Stomach (tissue), 8 donors: ENCODE measurements at regions not wholly inside any gene's neighbourhood (a gene's known extent, or its start where the extent isn't known, plus 50 kb on each side); places are given as distances from the start of the nearest gene placed in this dataset.

ENCODE experiments used
- DNase-seq, 2 donors: peaks; one replicate each; pipeline versions ENCODE4 v3.0.0 to v3.0.0-alpha.2; 2013 to 2019
- H3K27ac ChIP-seq, 5 donors: fragments of 200-600 bp in 4 of 5; sonication (generic) in 4 of 5; one replicate each; pipeline ENCODE4 v1.5.1; 2013 to 2019; ENCODE audit warnings: mild to moderate bottlenecking in 1 of 5, moderate library complexity in 1 of 5
- H3K27me3 ChIP-seq, 3 donors: fragments of 200-600 bp; sonication (generic); one replicate each; pipeline ENCODE4 v1.5.1; 2017 to 2019; ENCODE audit warnings: mixed run types in 1 of 3
- H3K36me3 ChIP-seq, 4 donors: fragments of 200-600 bp; sonication (generic); 1 replicate in 3 of 4; 2 replicates in 1 of 4; pipeline ENCODE4 v1.5.1; 2016 to 2019
- H3K4me1 ChIP-seq, 4 donors: fragments of 200-600 bp; sonication (generic); one replicate each; pipeline ENCODE4 v1.5.1; 2016 to 2019
- H3K4me3 ChIP-seq, 4 donors: fragments of 200-600 bp; sonication (generic) in 3 of 4; one replicate each; pipeline ENCODE4 v1.5.1; 2016 to 2019; ENCODE audit warnings: mild to moderate bottlenecking in 1 of 4
- H3K9me3 ChIP-seq, 4 donors: fragments of 200-600 bp; sonication (generic); one replicate each; pipeline ENCODE4 v1.5.1; 2016 to 2019
- CTCF ChIP-seq, 7 experiments: fragments of 450-650 bp in 4 of 7; fragments of 200-600 bp in 3 of 7; sonication (generic) in 3 of 7; IDR thresholded peaks; one replicate each; pipeline ENCODE4 v1.5.1; 2016 to 2019; ENCODE audit warnings: antibody characterized with exemption in 7 of 7, control low read depth in 2 of 7, mild to moderate bottlenecking in 1 of 7
- EP300 ChIP-seq: sonication (generic); formaldehyde crosslinking; IDR thresholded peaks from one replicate; pipeline ENCODE4 v1.6.1; 2017; ENCODE audit warnings: antibody characterized with exemption
- POLR2A ChIP-seq, 4 donors: fragments of 450-650 bp; IDR thresholded peaks; one replicate each; pipeline ENCODE4 v1.6.1; 2016; ENCODE audit warnings: antibody characterized with exemption in 4 of 4, control low read depth in 2 of 4, mild to moderate bottlenecking in 1 of 4, moderate library complexity in 1 of 4
- POLR2AphosphoS5 ChIP-seq, 3 donors: sonication (generic); formaldehyde crosslinking; IDR thresholded peaks; one replicate each; pipeline ENCODE4 v1.6.1; 2016; ENCODE audit warnings: antibody characterized with exemption in 3 of 3
- WGBS, 5 donors: extraction: QIAGEN DNeasy Blood & Tissue Kit in 3 of 5; methylation state at CpG; one replicate each; pipeline versions ENCODE4 v1.1.5 to v1.1.7; 2013 to 2018; 5-methylcytosine and 5-hydroxymethylcytosine counted together
- intact Hi-C: fragments of 100-400 bp; cut with DNase I; formaldehyde crosslinking; loops from one replicate; pipeline ENCODE4 v1.15.1; 2023; ENCODE audit warnings: low total_unique reads
- donor health status: healthy with polysubstance abuse.
- donor health status: Bipolar disorder and iron deficiency.
- donor health status: healthy.

GRCh38 chr1:67588178-67588855, 96.7 kb upstream of the GADD45A start:
- no peak for DNase-seq
- Histone ChIP-seq H3K27me3 (no peaks in the 10 kb centered on the region), H3K4me3 (no peak overlapping the region), H3K27ac (peak overlapping the region in 1 of 5 donors; percentile 13), H3K36me3 (no peaks in the 10 kb centered on the region), H3K4me1 (peaks cover 0 to 28% (median 15%) of the 10 kb centered on the region in 4 donors), H3K9me3 (no peaks in the 10 kb centered on the region)
- TF ChIP-seq POLR2A (IDR thresholded peaks at IDR 0.05), result no peak
- no peak for TF ChIP-seq POLR2AphosphoS5 (IDR thresholded peaks at IDR 0.05)
- TF ChIP-seq CTCF (IDR thresholded peaks at IDR 0.05), result no peak
- no peak for TF ChIP-seq EP300
- WGBS, 5 donors, result 66 to 79% (median 72%) methylated on average over 9 of the region's 9 CpGs
- intact Hi-C loops, result no loop called here

GRCh38 chr1:67589519-67590233, 95.3 kb upstream of the GADD45A start:
- WGBS, 5 donors, result 89 to 91% (median 91%) methylated on average over 8 of the region's 8 CpGs
- H3K36me3 ChIP-seq, result no peaks in the 10 kb centered on the region
- DNase-seq, result no peak
- H3K4me1 ChIP-seq, result peaks cover 0 to 27% (median 15%) of the 10 kb centered on the region in 4 donors
- H3K9me3 ChIP-seq, result no peaks in the 10 kb centered on the region
- no peaks in the 10 kb centered on the region for H3K27me3 ChIP-seq
- H3K27ac ChIP-seq, result peak overlapping the region in 2 of 5 donors; percentile 28 to 33
- no peak for TF ChIP-seq EP300
- no peak for TF ChIP-seq POLR2AphosphoS5 (IDR thresholded peaks at IDR 0.05)
- no peak for TF ChIP-seq POLR2A (IDR thresholded peaks at IDR 0.05)
- no peak for TF ChIP-seq CTCF (IDR thresholded peaks at IDR 0.05)
- intact Hi-C loops, result no loop called here
- H3K4me3 ChIP-seq, result no peak overlapping the region

DNA sequence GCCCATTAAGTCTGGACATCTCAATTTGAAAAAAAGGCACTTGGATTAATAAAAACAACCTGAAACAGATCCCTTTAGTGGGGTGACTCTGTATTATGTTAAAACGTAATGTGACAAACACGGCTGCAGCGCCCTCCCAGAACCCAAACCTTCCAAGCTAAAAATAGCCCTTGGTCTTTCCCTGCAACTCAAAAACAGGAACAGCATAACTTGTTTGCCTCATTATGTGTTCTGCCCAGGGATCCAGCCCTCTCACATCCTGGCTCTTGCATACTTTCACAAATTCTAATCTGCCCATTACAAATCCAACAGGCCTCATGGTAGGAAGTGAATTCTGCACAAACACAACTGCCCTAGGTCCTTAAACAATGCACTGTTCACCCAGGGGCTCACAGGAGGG, 94.7 kb upstream of the GADD45A start:
- Histone ChIP-seq H3K4me1 (peaks cover 0 to 27% (median 15%) of the 10 kb centered on the region in 4 donors), H3K27ac (peak overlapping the region in 2 of 5 donors; percentile 28 to 33), H3K27me3 (no peaks in the 10 kb centered on the region), H3K36me3 (no peaks in the 10 kb centered on the region), H3K4me3 (no peak overlapping the region), H3K9me3 (no peaks in the 10 kb centered on the region)
- peak in 1 of 2 donors; percentile 51 for DNase-seq
- intact Hi-C loops, result no loop called here
- WGBS, 5 donors, result 30 to 61% (median 41%) methylated on average over 3 of the region's 3 CpGs
- no peak for TF ChIP-seq POLR2AphosphoS5 (IDR thresholded peaks at IDR 0.05)
- TF ChIP-seq EP300, result no peak

DNA sequence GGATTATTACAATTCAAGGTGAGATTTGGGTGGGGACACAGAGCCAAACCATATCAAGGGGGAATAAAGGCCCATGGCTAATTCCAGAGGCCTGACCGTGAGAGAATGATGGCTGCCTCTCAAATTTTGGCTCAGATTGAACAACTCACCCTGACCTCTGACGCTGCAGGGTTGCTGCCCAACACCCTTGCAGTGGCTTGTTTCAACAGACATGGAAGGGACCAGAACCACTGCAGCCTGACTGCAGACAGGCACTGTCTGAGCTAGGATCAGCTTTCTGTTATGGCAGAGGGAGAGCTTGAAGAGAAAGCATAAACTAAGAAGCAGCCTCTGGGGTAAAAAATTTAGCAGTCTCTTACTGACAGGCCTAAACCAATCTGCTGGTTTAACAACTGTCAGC, 90.2 kb upstream of the GADD45A start:
- TF ChIP-seq CTCF (IDR thresholded peaks at IDR 0.05), result no peak
- no peak for TF ChIP-seq POLR2A (IDR thresholded peaks at IDR 0.05)
- TF ChIP-seq POLR2AphosphoS5 (IDR thresholded peaks at IDR 0.05), result no peak
- TF ChIP-seq EP300, result no peak

More for the DNA sequence above, 90.2 kb upstream of the GADD45A start:
- peaks cover 0 to 12% (median 10%) of the 10 kb centered on the region in 4 donors for H3K4me1 ChIP-seq
- no peak overlapping the region for H3K4me3 ChIP-seq
- no peak for DNase-seq
- no peak overlapping the region for H3K27ac ChIP-seq
- H3K27me3 ChIP-seq, result no peaks in the 10 kb centered on the region
- 85 to 92% (median 87%) methylated on average over 2 of the region's 2 CpGs for WGBS, 5 donors
- no peaks in the 10 kb centered on the region for H3K9me3 ChIP-seq
- H3K36me3 ChIP-seq, result no peaks in the 10 kb centered on the region
- intact Hi-C loops, result no loop called here
